ENCODE measurements at regions not wholly inside any gene's neighbourhood (a gene's known extent, or its start where the extent isn't known, plus 50 kb on each side); places are given as distances from the start of the nearest gene placed in this dataset.

DNA sequence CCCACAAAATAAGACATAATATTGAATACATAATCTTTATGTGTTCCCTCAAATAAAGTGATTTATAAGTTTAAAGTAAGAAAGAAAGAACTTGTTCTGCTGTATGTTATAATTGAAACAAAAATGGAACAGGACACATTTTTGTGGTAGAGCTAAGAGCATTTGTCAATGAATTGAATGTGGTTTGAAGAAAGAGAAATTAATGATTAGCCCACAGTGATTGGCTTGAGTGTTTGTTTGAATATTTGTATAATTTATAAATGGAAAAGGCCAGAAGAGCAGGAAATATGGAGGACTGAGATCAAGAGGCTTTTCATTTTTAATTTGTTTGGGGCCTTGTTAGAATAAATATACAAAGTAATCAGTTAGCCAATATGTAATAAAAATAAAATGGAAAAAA lies 395.1 kb upstream of the CDH19 start:
- ATAC-seq (ENCODE audit: low FRiP score) (no peak), DNase-seq (ENCODE audit: low spot score) (no peak)
- TF ChIP-seq, protein P1, sequence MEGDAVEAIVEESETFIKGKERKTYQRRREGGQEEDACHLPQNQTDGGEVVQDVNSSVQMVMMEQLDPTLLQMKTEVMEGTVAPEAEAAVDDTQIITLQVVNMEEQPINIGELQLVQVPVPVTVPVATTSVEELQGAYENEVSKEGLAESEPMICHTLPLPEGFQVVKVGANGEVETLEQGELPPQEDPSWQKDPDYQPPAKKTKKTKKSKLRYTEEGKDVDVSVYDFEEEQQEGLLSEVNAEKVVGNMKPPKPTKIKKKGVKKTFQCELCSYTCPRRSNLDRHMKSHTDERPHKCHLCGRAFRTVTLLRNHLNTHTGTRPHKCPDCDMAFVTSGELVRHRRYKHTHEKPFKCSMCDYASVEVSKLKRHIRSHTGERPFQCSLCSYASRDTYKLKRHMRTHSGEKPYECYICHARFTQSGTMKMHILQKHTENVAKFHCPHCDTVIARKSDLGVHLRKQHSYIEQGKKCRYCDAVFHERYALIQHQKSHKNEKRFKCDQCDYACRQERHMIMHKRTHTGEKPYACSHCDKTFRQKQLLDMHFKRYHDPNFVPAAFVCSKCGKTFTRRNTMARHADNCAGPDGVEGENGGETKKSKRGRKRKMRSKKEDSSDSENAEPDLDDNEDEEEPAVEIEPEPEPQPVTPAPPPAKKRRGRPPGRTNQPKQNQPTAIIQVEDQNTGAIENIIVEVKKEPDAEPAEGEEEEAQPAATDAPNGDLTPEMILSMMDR (IDR thresholded peaks at IDR 0.05), result no peak

DNA sequence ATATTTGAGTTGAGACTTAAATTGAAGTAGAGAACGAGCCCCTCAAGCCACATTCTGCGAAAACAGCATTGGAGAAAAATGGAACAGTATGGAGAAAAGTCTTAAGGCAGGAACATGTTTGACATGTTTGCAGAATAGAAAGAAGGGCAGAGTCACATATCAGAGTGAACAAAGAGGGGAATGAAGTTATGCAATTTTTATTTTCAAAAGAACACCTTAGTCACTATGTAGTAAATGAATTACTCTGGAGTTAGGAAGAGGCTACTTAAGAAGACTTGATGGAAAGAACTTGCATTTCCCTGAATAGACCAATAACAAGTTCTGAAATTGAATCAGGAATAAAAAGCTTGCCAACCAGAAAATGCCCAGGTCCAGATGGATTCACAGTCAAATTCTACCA lies 391.4 kb upstream of the CDH19 start:
- DNase-seq (ENCODE audit: low spot score), result no peak
- ATAC-seq (ENCODE audit: low FRiP score), result no peak
- TF ChIP-seq, protein P1 (IDR thresholded peaks at IDR 0.05), result no peak

- TF ChIP-seq, protein P1 (IDR thresholded peaks at IDR 0.05), result no peak
- ATAC-seq (ENCODE audit: low FRiP score), result no peak
- DNase-seq (ENCODE audit: low spot score), result no peak
Measured at GRCh38 chr18:66994790-66995189, 390.9 kb upstream of the CDH19 start.

DNA sequence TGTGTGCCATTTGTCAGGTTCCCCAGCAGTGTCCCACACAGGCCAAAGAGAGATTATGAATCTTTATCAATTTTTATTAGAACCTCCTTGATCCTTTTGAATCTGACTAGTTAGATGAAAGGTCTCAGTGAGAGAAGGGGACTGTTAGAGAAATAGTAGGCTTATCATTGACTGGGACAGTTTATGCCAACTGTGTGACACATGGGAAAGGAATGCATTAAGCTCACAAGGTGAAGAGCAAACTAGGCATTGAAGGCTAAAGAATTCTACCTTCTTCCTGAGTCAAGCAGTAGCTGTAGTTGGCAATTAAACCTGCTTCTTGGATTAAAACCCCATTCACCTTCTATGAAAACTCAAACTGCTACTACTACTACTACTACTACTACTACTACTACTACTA lies 389.6 kb upstream of the CDH19 start:
- DNase-seq (ENCODE audit: low spot score) (no peak), ATAC-seq (ENCODE audit: low FRiP score) (no peak)
- TF ChIP-seq, protein P1 (IDR thresholded peaks at IDR 0.05), result no peak

GRCh38 chr18:66990909-66991308 lies 387.0 kb upstream of the CDH19 start:
- TF ChIP-seq, protein P1 (IDR thresholded peaks at IDR 0.05), result no peak
- no peak for DNase-seq (ENCODE audit: low spot score)
- ATAC-seq (ENCODE audit: low FRiP score), result no peak

DNA sequence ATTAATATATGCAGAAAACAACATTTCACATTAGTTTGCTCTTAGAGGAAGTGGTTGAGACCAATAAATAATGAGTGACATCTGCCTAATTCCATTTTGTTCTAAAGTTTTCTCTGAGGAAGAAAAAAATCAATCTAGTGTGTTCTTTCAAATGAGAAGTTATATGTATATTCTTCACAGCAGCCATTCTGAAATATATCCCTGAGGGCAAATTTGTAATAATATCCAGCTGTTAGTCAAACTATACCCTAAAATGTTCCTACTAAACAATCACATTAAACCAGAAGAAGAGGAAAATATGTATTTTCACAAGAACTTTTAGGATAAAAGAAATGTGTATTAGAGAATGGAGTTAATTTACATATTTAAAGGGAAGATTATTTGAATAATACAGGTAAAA lies 375.1 kb upstream of the CDH19 start:
- no peak for ATAC-seq (ENCODE audit: low FRiP score)
- DNase-seq (ENCODE audit: low spot score), result no peak
- TF ChIP-seq, protein P1 (IDR thresholded peaks at IDR 0.05), result no peak

DNA sequence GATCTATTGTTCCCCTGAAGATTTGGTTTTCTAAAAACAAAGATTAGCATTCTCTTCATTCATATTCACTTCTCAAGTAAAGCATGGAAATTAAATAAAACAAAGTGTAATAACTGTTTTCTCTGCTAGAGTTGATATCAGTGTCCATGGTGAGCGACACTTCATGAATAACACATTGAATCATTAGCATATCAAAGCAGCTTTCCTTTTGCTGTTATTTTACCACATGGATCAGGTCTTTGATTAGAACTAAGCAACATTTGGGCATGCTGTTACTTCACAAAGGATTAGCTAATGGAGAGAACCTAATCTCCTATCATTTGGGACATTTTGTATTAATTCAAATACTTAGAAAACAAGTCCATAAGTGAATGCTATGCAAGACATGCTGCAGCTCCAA lies 368.8 kb upstream of the CDH19 start:
- TF ChIP-seq, protein P1 (IDR thresholded peaks at IDR 0.05), result no peak
- no peak for DNase-seq (ENCODE audit: low spot score)
- ATAC-seq (ENCODE audit: low FRiP score), result no peak
